ENCODE measurements at regions not wholly inside any gene's neighbourhood (a gene's known extent, or its start where the extent isn't known, plus 50 kb on each side); places are given as distances from the start of the nearest gene placed in this dataset.

- no peak for TF ChIP-seq CTCF (conservative IDR thresholded peaks at IDR 0.05)
- no CpG with 5 or more reads among the region's 33 CpGs for WGBS (ENCODE audit: extremely low coverage, insufficient read length, low lambda C conversion rate)
- no peaks in the 10 kb centered on the region for H3K9me3 Mint-ChIP-seq
Measured at GRCh38 chr6:126643352-126643751, 303.4 kb downstream of the CENPW start.

More at GRCh38 chr6:126643352-126643751, 303.4 kb downstream of the CENPW start:
- no peak for DNase-seq
- no peak overlapping the region for H4K8ac ChIP-seq (replicated peaks; ENCODE audit: insufficient read length, low read depth, low read length)
- H2BK20ac ChIP-seq (ENCODE audit: low read depth, low read length, poor library complexity, severe bottlenecking): no peak overlapping the region
- no peak overlapping the region for H2BK5ac ChIP-seq (ENCODE audit: insufficient read length, low read length)
- no peak overlapping the region for H3K18ac ChIP-seq (ENCODE audit: insufficient read length, low read depth, low read length)
- Mint-ChIP-seq H3K27ac (no peak overlapping the region), H3K4me1 (peaks cover 5 to 6% of the 10 kb centered on the region in 2 experiments), H3K27me3 (ENCODE audit: low read depth) (no peaks in the 10 kb centered on the region), H3K4me3 (no peak overlapping the region), H3K36me3 (ENCODE audit: insufficient read depth in 1 of 3, low read depth in 3 of 3) (no peaks in the 10 kb centered on the region)
- no peaks in the 10 kb centered on the region for H3K79me1 ChIP-seq (ENCODE audit: insufficient read depth, low read depth, low read length, poor library complexity, severe bottlenecking)
- no peaks in the 10 kb centered on the region for H3K27me3 ChIP-seq (ENCODE audit: insufficient read depth, low read length)
- no peak overlapping the region for H3K23ac ChIP-seq (ENCODE audit: insufficient read length, low read depth, low read length)
- H2BK15ac ChIP-seq (ENCODE audit: low read depth, low read length): no peak overlapping the region
- H3K79me2 ChIP-seq (ENCODE audit: insufficient read depth, low read length): no peaks in the 10 kb centered on the region
- no peaks in the 10 kb centered on the region for H3K23me2 ChIP-seq (ENCODE audit: insufficient read length, low read depth, low read length, poor library complexity, severe bottlenecking)
- H3K4me2 ChIP-seq (ENCODE audit: insufficient read depth, insufficient read length, low read length): no peak overlapping the region
- H3K56ac ChIP-seq (ENCODE audit: insufficient read length, low read depth, low read length): no peak overlapping the region
- no peaks in the 10 kb centered on the region for H3K9me3 ChIP-seq (ENCODE audit: control insufficient read depth, low read depth, low read length)
- no peak overlapping the region for H4K5ac ChIP-seq (ENCODE audit: insufficient read length, low read depth, low read length)
- no peak overlapping the region for H2BK12ac ChIP-seq (ENCODE audit: insufficient read length, low read depth, low read length)
- no peak overlapping the region for H3K27ac ChIP-seq (ENCODE audit: insufficient read length, low read depth, low read length)
- no peak overlapping the region for H3K14ac ChIP-seq (ENCODE audit: insufficient read depth, low read length)
- no peak overlapping the region for H3K4ac ChIP-seq (ENCODE audit: low read depth, low read length)
- H3K4me1 ChIP-seq (ENCODE audit: insufficient read depth, low read length): no peaks in the 10 kb centered on the region
- no peak overlapping the region for H2BK120ac ChIP-seq (ENCODE audit: low read depth, low read length, poor library complexity, severe bottlenecking)
- H4K91ac ChIP-seq (ENCODE audit: insufficient read length, low read depth, low read length): no peak overlapping the region
- H2AFZ ChIP-seq (ENCODE audit: low read length): no peak overlapping the region
- H3K9ac ChIP-seq (ENCODE audit: extremely low read depth, insufficient read length, low read length): no peak overlapping the region
- H4K20me1 ChIP-seq (ENCODE audit: control insufficient read depth, insufficient read depth, insufficient read length): no peaks in the 10 kb centered on the region
- H2AK5ac ChIP-seq (ENCODE audit: insufficient read length, low read length): no peak overlapping the region
- no peak overlapping the region for H3T11ph ChIP-seq (ENCODE audit: low read length)

Measured in H9 (cell line).